Astrocyte (in vitro differentiated cells and primary cell): ENCODE measurements at regions not wholly inside any gene's neighbourhood (a gene's known extent, or its start where the extent isn't known, plus 50 kb on each side); places are given as distances from the start of the nearest gene placed in this dataset.

ENCODE experiments used
- EZH2 ChIP-seq: IDR thresholded peaks from 2 replicates; pipeline ENCODE4 v1.6.1; 2012; ENCODE audit warnings: mild to moderate bottlenecking, low read length, inconsistent platforms; ENCODE audit not compliant: insufficient read depth
- TF ChIP-seq, protein P1 (sequence below): IDR thresholded peaks from 2 replicates; pipeline ENCODE4 v1.5.1; 2011; ENCODE audit warnings: low read depth, mild to moderate bottlenecking, inconsistent platforms, low read length, moderate library complexity; ENCODE audit not compliant: insufficient read depth

DNA sequence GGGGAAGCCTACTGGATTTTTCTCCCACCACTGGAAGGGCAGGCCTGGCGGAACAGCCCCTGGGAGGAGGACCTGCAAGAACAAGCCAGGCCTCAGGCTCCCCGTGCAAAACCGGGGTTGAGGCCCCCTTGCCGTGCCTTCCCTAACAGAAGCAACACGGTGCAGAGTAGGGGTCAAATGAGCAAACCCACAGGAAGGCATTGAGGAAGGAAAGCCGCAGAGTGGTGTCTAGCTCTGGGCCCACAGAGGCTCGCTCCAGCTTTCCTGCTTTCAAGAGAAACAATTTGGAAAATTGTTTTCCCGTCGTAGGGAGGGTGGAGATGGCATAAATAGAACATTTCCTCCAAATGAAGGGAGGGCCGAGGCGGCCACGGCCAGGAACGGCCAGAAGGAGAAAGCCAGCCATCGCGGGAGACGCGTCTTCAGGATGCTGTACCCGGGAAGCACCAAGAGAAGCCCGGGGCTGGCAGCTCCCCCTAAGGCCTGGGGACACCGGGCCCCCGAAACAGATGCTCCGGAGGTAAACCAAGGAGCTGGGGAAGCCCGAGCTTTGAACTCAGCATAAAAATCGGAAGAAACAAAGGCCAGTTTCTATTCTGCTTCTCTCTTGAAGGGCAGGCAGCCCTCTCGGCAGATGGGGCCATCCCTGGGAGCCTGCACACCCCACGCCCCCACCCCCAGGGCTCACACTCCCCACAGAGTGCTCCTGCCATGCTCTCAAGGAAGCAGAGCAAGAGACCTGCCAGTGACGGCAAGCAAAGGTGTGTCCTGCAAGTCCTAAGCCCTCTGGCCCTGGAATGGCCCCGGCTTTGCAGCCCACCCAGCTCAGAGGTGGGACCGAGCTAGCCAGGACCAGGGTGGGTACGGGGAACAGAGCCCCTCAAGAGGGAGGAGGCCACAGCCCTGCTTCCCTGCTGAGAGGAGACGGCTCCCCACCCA, 92.0 kb downstream of the RBFOX3 start:
- TF ChIP-seq, protein P1, sequence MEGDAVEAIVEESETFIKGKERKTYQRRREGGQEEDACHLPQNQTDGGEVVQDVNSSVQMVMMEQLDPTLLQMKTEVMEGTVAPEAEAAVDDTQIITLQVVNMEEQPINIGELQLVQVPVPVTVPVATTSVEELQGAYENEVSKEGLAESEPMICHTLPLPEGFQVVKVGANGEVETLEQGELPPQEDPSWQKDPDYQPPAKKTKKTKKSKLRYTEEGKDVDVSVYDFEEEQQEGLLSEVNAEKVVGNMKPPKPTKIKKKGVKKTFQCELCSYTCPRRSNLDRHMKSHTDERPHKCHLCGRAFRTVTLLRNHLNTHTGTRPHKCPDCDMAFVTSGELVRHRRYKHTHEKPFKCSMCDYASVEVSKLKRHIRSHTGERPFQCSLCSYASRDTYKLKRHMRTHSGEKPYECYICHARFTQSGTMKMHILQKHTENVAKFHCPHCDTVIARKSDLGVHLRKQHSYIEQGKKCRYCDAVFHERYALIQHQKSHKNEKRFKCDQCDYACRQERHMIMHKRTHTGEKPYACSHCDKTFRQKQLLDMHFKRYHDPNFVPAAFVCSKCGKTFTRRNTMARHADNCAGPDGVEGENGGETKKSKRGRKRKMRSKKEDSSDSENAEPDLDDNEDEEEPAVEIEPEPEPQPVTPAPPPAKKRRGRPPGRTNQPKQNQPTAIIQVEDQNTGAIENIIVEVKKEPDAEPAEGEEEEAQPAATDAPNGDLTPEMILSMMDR, result no peak
- no peak for TF ChIP-seq EZH2
